ENCODE measurements at regions not wholly inside any gene's neighbourhood (a gene's known extent, or its start where the extent isn't known, plus 50 kb on each side); places are given as distances from the start of the nearest gene placed in this dataset.
"Not testable (repeated sequence)": the region's sequence is repeated elsewhere in the genome, so short reads cannot be mapped to it uniquely, and the experiment has no call there.

DNA sequence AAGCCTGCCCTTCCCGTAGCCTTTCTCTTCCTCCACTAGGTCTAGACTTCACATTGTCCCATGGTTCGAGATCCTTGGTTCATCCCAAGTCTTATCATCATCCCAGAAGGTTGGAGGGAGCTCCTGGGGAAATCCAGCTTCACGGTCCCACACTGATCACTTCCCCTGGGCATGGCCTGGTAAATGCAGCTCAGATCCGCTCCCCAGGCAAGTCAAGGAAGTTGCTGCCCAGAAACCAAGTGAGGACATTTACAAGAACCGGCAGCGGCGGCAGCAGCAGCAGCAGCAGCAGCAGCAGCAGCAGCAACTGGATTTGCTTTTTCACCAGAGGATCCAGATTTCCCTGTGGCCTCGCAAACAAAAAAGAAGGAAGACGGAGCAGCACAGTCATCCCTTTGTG lies 339.2 kb downstream of the CACNA1B start:
- H3K4me3 Mint-ChIP-seq (ENCODE audit: unreplicated experiment); H3K9me3 Mint-ChIP-seq (ENCODE audit: low read depth); H3K36me3 Mint-ChIP-seq (ENCODE audit: low read depth); H3K4me1 Mint-ChIP-seq (ENCODE audit: low read depth); DNase-seq (ENCODE audit: low spot score); H3K27ac Mint-ChIP-seq (ENCODE audit: unreplicated experiment); H3K27me3 Mint-ChIP-seq (ENCODE audit: low read depth): not testable (repeated sequence)

- H3K4me3 Mint-ChIP-seq (ENCODE audit: unreplicated experiment); DNase-seq (ENCODE audit: low spot score); H3K36me3 Mint-ChIP-seq (ENCODE audit: low read depth); H3K27ac Mint-ChIP-seq (ENCODE audit: unreplicated experiment); H3K4me1 Mint-ChIP-seq (ENCODE audit: low read depth); H3K27me3 Mint-ChIP-seq (ENCODE audit: low read depth); H3K9me3 Mint-ChIP-seq (ENCODE audit: low read depth): not testable (repeated sequence)
These were observed 339.8 kb downstream of the CACNA1B start for GRCh38 chr9:138217284-138217850.

GRCh38 chr9:138219249-138219648 lies 341.7 kb downstream of the CACNA1B start:
- not testable (repeated sequence) for H3K4me1 Mint-ChIP-seq (ENCODE audit: low read depth); H3K27me3 Mint-ChIP-seq (ENCODE audit: low read depth); H3K36me3 Mint-ChIP-seq (ENCODE audit: low read depth); H3K27ac Mint-ChIP-seq (ENCODE audit: unreplicated experiment); H3K4me3 Mint-ChIP-seq (ENCODE audit: unreplicated experiment); H3K9me3 Mint-ChIP-seq (ENCODE audit: low read depth)
- DNase-seq (ENCODE audit: low spot score) = peak; percentile 50

DNA sequence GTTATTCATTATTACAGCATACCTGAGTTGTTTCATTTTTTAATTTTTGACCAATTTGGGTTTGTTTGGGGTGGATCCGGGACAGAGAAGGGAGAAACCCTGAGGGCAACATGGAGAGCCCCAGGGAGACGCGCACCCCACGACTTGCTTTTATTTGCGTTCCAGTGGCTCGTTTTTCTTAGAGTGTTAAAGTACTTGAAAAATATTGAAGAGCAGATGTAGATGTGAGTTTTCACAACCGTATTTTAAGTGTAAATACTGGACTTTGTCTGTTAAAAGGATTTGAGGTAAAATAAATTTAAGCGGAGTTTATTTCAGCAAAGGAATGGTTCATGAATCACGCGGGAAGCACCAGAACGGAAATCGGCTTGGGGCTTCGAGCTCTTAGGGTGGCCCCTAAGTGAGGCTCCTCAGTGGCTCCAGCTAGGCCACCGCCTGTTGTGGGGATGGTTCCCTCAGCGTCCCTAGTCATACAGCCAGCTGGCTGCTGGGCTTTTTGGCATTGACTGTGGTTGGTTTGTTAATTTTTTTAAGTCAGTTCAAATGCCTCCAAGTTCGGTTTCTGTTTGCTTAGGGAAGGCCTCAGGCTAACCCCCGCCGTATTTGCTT lies 344.0 kb downstream of the CACNA1B start:
- H3K4me3 Mint-ChIP-seq (ENCODE audit: unreplicated experiment); H3K36me3 Mint-ChIP-seq (ENCODE audit: low read depth); H3K9me3 Mint-ChIP-seq (ENCODE audit: low read depth); H3K4me1 Mint-ChIP-seq (ENCODE audit: low read depth); DNase-seq (ENCODE audit: low spot score); H3K27me3 Mint-ChIP-seq (ENCODE audit: low read depth); H3K27ac Mint-ChIP-seq (ENCODE audit: unreplicated experiment): not testable (repeated sequence)

- not testable (repeated sequence) for H3K27ac Mint-ChIP-seq (ENCODE audit: unreplicated experiment)
These were observed 359.5 kb downstream of the CACNA1B start for GRCh38 chr9:138237099-138237498.

GRCh38 chr9:138282903-138283302 lies 405.3 kb downstream of the CACNA1B start:
- H3K27ac Mint-ChIP-seq (ENCODE audit: unreplicated experiment); H3K27me3 Mint-ChIP-seq (ENCODE audit: low read depth); H3K36me3 Mint-ChIP-seq (ENCODE audit: low read depth); H3K4me3 Mint-ChIP-seq (ENCODE audit: unreplicated experiment); DNase-seq (ENCODE audit: low spot score); H3K4me1 Mint-ChIP-seq (ENCODE audit: low read depth); H3K9me3 Mint-ChIP-seq (ENCODE audit: low read depth): not testable (repeated sequence)

More at GRCh38 chr9:138237099-138237498, 359.5 kb downstream of the CACNA1B start:
- DNase-seq (ENCODE audit: low spot score); H3K4me3 Mint-ChIP-seq (ENCODE audit: unreplicated experiment); H3K27me3 Mint-ChIP-seq (ENCODE audit: low read depth); H3K9me3 Mint-ChIP-seq (ENCODE audit: low read depth); H3K36me3 Mint-ChIP-seq (ENCODE audit: low read depth); H3K4me1 Mint-ChIP-seq (ENCODE audit: low read depth): not testable (repeated sequence)
